ENCODE measurements at regions not wholly inside any gene's neighbourhood (a gene's known extent, or its start where the extent isn't known, plus 50 kb on each side); places are given as distances from the start of the nearest gene placed in this dataset.

DNA sequence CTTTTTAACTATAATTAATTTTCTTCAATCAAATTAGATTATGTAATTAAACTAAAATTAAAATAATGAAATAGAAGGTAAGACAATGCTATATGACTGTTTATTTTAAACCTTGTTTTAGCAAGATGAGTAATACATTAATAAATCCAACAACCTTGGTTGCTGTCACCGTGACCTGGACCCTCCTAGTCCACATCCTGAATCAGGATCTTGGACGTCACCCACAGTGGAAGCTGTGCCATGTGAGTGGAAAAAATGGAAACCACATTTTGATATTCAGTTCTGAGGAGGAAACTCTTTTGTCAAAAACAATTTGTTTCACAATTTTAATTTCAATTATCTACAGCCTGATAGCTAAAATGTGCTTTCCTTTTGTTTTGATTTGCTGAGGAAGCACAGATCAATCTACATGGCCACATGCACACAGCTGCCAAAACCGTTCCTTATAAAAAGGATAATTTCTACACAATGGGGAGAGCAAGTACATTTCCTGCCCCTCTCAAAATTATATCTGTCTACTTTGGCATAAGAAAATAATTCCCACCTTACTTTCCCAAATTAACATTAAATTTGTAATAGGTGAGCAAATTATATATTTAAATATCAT is 255.5 kb downstream of the RASSF9 start:
- H2BK12ac ChIP-seq (ENCODE audit: low read length), result no peak overlapping the region
- H3K14ac ChIP-seq (ENCODE audit: low read length), result no peak overlapping the region
- H3K27ac ChIP-seq (ENCODE audit: low read depth, low read length), result no peak overlapping the region
- WGBS (ENCODE audit: extremely low coverage, insufficient coverage, insufficient read length), result no CpG with 5 or more reads among the region's 3 CpGs
- no peaks in the 10 kb centered on the region for H3K36me3 ChIP-seq (ENCODE audit: control insufficient read depth in 1 of 2, insufficient read depth in 2 of 2, low read length in 2 of 2)
- H2AK5ac ChIP-seq (ENCODE audit: low read length), result no peak overlapping the region
- H3K18ac ChIP-seq (ENCODE audit: low read length), result no peak overlapping the region
- no peak overlapping the region for H2BK120ac ChIP-seq (ENCODE audit: insufficient read depth, low read length, poor library complexity)
- no peak overlapping the region for H3K23ac ChIP-seq (ENCODE audit: low read length)
- H3K4me2 ChIP-seq (ENCODE audit: low read length), result no peak overlapping the region
- no peak overlapping the region for H4K12ac ChIP-seq (ENCODE audit: low read depth, low read length)
- H3K4ac ChIP-seq (ENCODE audit: low read depth, low read length), result no peak overlapping the region
- no peaks in the 10 kb centered on the region for H3K79me2 ChIP-seq (ENCODE audit: control insufficient read depth, insufficient read depth, low read length, poor library complexity)
- H4K8ac ChIP-seq (ENCODE audit: low read depth, low read length), result no peak overlapping the region
- H3K79me1 ChIP-seq (ENCODE audit: low read length), result no peaks in the 10 kb centered on the region
- no peak overlapping the region for H4K91ac ChIP-seq (ENCODE audit: low read depth, low read length)
- no peak overlapping the region for H3K4me3 ChIP-seq (ENCODE audit: low read depth, low read length)
- no peak overlapping the region for H3K9ac ChIP-seq (ENCODE audit: low read length)
- no peak overlapping the region for H2AFZ ChIP-seq (ENCODE audit: insufficient read depth, low read length, poor library complexity)
- no peaks in the 10 kb centered on the region for H3K9me3 ChIP-seq (ENCODE audit: insufficient read depth, low read depth, low read length)
- DNase-seq, result no peak
- H2BK5ac ChIP-seq (ENCODE audit: low read depth, low read length, poor library complexity), result no peak overlapping the region
- H3K27me3 ChIP-seq (ENCODE audit: insufficient read depth, low read length), result no peaks in the 10 kb centered on the region
- H3K4me1 ChIP-seq (ENCODE audit: control insufficient read depth in 1 of 2, insufficient read depth in 2 of 2, low read length in 2 of 2), result no peaks in the 10 kb centered on the region

DNA sequence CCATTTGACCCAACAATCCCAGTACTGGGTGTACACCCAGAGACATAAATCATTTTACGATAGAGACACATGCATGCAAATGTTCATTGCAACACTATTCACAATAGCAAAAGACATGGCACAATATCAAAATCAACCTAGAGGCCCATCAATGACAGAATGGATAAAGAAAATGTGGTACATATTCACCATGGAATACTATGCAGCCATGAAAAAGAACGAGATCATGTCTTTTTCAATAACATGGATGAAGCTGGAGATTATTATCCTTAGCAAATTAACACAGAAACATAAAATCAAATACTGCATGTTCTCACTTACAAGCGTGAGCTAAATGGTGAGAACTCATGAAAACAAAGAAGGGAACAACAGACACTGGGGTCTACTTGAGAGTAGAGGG is 249.1 kb downstream of the RASSF9 start:
- Histone ChIP-seq H4K8ac (ENCODE audit: low read depth, low read length) (no peak overlapping the region), H2BK120ac (ENCODE audit: insufficient read depth, low read length, poor library complexity) (no peak overlapping the region), H3K14ac (ENCODE audit: low read length) (no peak overlapping the region), H3K23ac (ENCODE audit: low read length) (no peak overlapping the region), H2BK5ac (ENCODE audit: low read depth, low read length, poor library complexity) (no peak overlapping the region), H3K79me1 (ENCODE audit: low read length) (no peaks in the 10 kb centered on the region), H3K79me2 (ENCODE audit: control insufficient read depth, insufficient read depth, low read length, poor library complexity) (no peaks in the 10 kb centered on the region), H4K91ac (ENCODE audit: low read depth, low read length) (no peak overlapping the region), H3K9ac (ENCODE audit: low read length) (no peak overlapping the region), H3K27me3 (ENCODE audit: insufficient read depth, low read length) (no peaks in the 10 kb centered on the region), H4K12ac (ENCODE audit: low read depth, low read length) (no peak overlapping the region), H3K18ac (ENCODE audit: low read length) (no peak overlapping the region), H3K4me2 (ENCODE audit: low read length) (no peak overlapping the region), H2AFZ (ENCODE audit: insufficient read depth, low read length, poor library complexity) (no peak overlapping the region), H3K36me3 (ENCODE audit: control insufficient read depth in 1 of 2, insufficient read depth in 2 of 2, low read length in 2 of 2) (no peaks in the 10 kb centered on the region), H3K27ac (ENCODE audit: low read depth, low read length) (no peak overlapping the region), H3K4ac (ENCODE audit: low read depth, low read length) (no peak overlapping the region), H2BK12ac (ENCODE audit: low read length) (no peak overlapping the region), H3K9me3 (ENCODE audit: insufficient read depth, low read depth, low read length) (no peaks in the 10 kb centered on the region), H3K4me3 (ENCODE audit: low read depth, low read length) (no peak overlapping the region), H3K4me1 (ENCODE audit: control insufficient read depth in 1 of 2, insufficient read depth in 2 of 2, low read length in 2 of 2) (no peaks in the 10 kb centered on the region), H2AK5ac (ENCODE audit: low read length) (no peak overlapping the region)
- no peak for DNase-seq
- WGBS (ENCODE audit: extremely low coverage, insufficient coverage, insufficient read length), result no CpG with 5 or more reads among the region's 3 CpGs

GRCh38 chr12:85588221-85588620 is 248.0 kb downstream of the RASSF9 start:
- Histone ChIP-seq H3K4ac (ENCODE audit: low read depth, low read length) (no peak overlapping the region), H3K18ac (ENCODE audit: low read length) (no peak overlapping the region), H2AK5ac (ENCODE audit: low read length) (no peak overlapping the region), H2AFZ (ENCODE audit: insufficient read depth, low read length, poor library complexity) (no peak overlapping the region), H3K9ac (ENCODE audit: low read length) (no peak overlapping the region), H2BK12ac (ENCODE audit: low read length) (no peak overlapping the region), H3K4me3 (ENCODE audit: low read depth, low read length) (no peak overlapping the region), H3K79me2 (ENCODE audit: control insufficient read depth, insufficient read depth, low read length, poor library complexity) (no peaks in the 10 kb centered on the region), H3K79me1 (ENCODE audit: low read length) (no peaks in the 10 kb centered on the region), H4K8ac (ENCODE audit: low read depth, low read length) (no peak overlapping the region), H4K91ac (ENCODE audit: low read depth, low read length) (no peak overlapping the region), H3K36me3 (ENCODE audit: control insufficient read depth in 1 of 2, insufficient read depth in 2 of 2, low read length in 2 of 2) (no peaks in the 10 kb centered on the region), H3K27me3 (ENCODE audit: insufficient read depth, low read length) (no peaks in the 10 kb centered on the region), H3K14ac (ENCODE audit: low read length) (no peak overlapping the region), H3K23ac (ENCODE audit: low read length) (no peak overlapping the region), H2BK5ac (ENCODE audit: low read depth, low read length, poor library complexity) (no peak overlapping the region), H3K27ac (ENCODE audit: low read depth, low read length) (no peak overlapping the region), H3K9me3 (ENCODE audit: insufficient read depth, low read depth, low read length) (no peaks in the 10 kb centered on the region), H2BK120ac (ENCODE audit: insufficient read depth, low read length, poor library complexity) (no peak overlapping the region), H3K4me2 (ENCODE audit: low read length) (no peak overlapping the region), H3K4me1 (ENCODE audit: control insufficient read depth in 1 of 2, insufficient read depth in 2 of 2, low read length in 2 of 2) (no peaks in the 10 kb centered on the region), H4K12ac (ENCODE audit: low read depth, low read length) (no peak overlapping the region)
- no peak for DNase-seq
- no CpG with 5 or more reads among the region's 2 CpGs for WGBS (ENCODE audit: extremely low coverage, insufficient coverage, insufficient read length)

DNA sequence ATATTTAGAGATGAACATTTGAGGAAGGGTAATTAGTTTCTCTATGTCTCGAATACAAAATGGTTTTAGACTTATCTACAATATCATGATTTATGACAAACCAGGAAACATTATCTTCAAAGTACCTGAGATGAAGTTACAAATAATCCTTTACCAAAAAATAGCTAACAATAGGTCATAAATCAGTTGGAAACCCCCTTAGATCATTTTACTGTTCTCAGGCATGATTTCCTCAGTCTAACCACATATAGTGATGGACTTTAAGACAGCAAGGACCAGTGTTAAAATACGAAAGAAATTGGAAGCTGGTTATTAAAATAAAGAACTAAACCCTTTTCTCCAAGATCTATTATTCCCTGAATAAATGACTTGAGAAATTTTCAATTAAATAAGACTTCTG is 235.4 kb downstream of the RASSF9 start:
- H2BK5ac ChIP-seq (ENCODE audit: low read depth, low read length, poor library complexity), result no peak overlapping the region
- H3K36me3 ChIP-seq (ENCODE audit: control insufficient read depth in 1 of 2, insufficient read depth in 2 of 2, low read length in 2 of 2), result no peaks in the 10 kb centered on the region
- no peaks in the 10 kb centered on the region for H3K79me2 ChIP-seq (ENCODE audit: control insufficient read depth, insufficient read depth, low read length, poor library complexity)
- no peak overlapping the region for H4K8ac ChIP-seq (ENCODE audit: low read depth, low read length)
- H2AFZ ChIP-seq (ENCODE audit: insufficient read depth, low read length, poor library complexity), result no peak overlapping the region
- H3K4ac ChIP-seq (ENCODE audit: low read depth, low read length), result no peak overlapping the region
- H3K9me3 ChIP-seq (ENCODE audit: insufficient read depth, low read depth, low read length), result peaks cover 2% of the 10 kb centered on the region
- no peaks in the 10 kb centered on the region for H3K79me1 ChIP-seq (ENCODE audit: low read length)
- H4K91ac ChIP-seq (ENCODE audit: low read depth, low read length), result no peak overlapping the region
- no peaks in the 10 kb centered on the region for H3K4me1 ChIP-seq (ENCODE audit: control insufficient read depth in 1 of 2, insufficient read depth in 2 of 2, low read length in 2 of 2)
- no peak for DNase-seq
- no peak overlapping the region for H3K4me2 ChIP-seq (ENCODE audit: low read length)
- no peak overlapping the region for H2BK120ac ChIP-seq (ENCODE audit: insufficient read depth, low read length, poor library complexity)
- no CpG with 5 or more reads among the region's 2 CpGs for WGBS (ENCODE audit: extremely low coverage, insufficient coverage, insufficient read length)
- no peak overlapping the region for H2AK5ac ChIP-seq (ENCODE audit: low read length)
- no peak overlapping the region for H3K27ac ChIP-seq (ENCODE audit: low read depth, low read length)
- H4K12ac ChIP-seq (ENCODE audit: low read depth, low read length), result no peak overlapping the region
- no peak overlapping the region for H3K18ac ChIP-seq (ENCODE audit: low read length)
- H3K27me3 ChIP-seq (ENCODE audit: insufficient read depth, low read length), result no peaks in the 10 kb centered on the region
- H3K9ac ChIP-seq (ENCODE audit: low read length), result no peak overlapping the region
- no peak overlapping the region for H3K14ac ChIP-seq (ENCODE audit: low read length)
- H2BK12ac ChIP-seq (ENCODE audit: low read length), result no peak overlapping the region
- H3K23ac ChIP-seq (ENCODE audit: low read length), result no peak overlapping the region
- H3K4me3 ChIP-seq (ENCODE audit: low read depth, low read length), result no peak overlapping the region
